Erythroblast (primary cell): ENCODE measurements at regions not wholly inside any gene's neighbourhood (a gene's known extent, or its start where the extent isn't known, plus 50 kb on each side); places are given as distances from the start of the nearest gene placed in this dataset.

Experiments
- GATA1 ChIP-seq: IDR thresholded peaks from 2 replicates; pipeline ENCODE4 v1.6.1; 2011; ENCODE audit warnings: low read depth, mild to moderate bottlenecking, control low read depth, low read length, moderate library complexity
- POLR2A ChIP-seq: IDR thresholded peaks from 2 replicates; pipeline ENCODE4 v1.6.1; 2011; ENCODE audit warnings: mild to moderate bottlenecking, low read length

DNA sequence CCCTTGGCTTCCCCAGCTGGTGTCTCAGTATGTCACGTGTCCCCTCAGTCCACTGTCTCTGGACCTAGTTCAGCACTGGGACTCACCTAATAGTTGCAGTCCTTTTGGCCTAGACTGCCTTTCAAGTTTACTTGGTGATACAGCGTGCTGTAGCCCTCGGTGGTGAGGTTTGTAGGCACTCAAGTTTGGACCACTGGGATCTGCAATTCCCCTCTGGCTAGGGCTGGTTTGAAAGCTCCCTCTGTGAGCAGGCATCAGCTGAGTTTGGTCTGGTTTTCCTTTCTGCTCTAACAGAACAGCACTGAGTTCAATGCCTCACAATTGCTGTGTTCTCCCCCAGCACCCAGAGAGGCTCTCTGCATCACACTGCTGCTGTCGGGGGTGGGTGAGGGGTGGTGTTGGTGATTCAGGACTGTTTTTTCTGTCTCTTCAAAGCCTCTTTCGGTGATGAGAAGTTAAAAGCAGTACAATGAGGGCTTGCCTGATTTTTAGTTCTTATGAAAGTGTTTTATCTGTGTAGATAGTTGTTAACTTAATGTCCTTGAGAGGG, 494.2 kb downstream of the TDRD15 start:
- TF ChIP-seq POLR2A (no peak), GATA1 (no peak)
